Caco-2 (cell line): ENCODE measurements at regions not wholly inside any gene's neighbourhood (a gene's known extent, or its start where the extent isn't known, plus 50 kb on each side); places are given as distances from the start of the nearest gene placed in this dataset.

Source experiments
- BruUV-seq: library from RNA; stranded (reverse); fragments of 400-500 nt; replicated peaks from 2 replicates; lab custom pipeline; 2021; lab: Mats Ljungman, UMichigan
- CTCF ChIA-PET: fragments of 300-600 bp; sonication (Branson Sonifier 250); formaldehyde crosslinking; loops from one replicate; lab custom pipeline; 2022; ENCODE audit warnings: antibody characterized with exemption; lab: Charles Lee
- POLR2A ChIA-PET: fragments of 300-600 bp; sonication (Branson Sonifier 250); formaldehyde crosslinking; loops from one replicate; lab custom pipeline; 2022; ENCODE audit warnings: antibody characterized with exemption; lab: Charles Lee
- DNase-seq, 2 experiments: peaks; one replicate each; pipeline versions ENCODE4 v3.0.0 to v3.0.0-alpha.2; 2020 to 2022
- H3K27me3 ChIP-seq: replicated peaks from 2 replicates; pipeline ENCODE4 v1.6.0; 2011; ENCODE audit warnings: low read length; ENCODE audit not compliant: control insufficient read depth, insufficient read depth
- H3K36me3 ChIP-seq: 2 replicates; pipeline ENCODE4 v1.5.1; 2011; ENCODE audit warnings: low read length; ENCODE audit not compliant: control insufficient read depth, insufficient read depth
- H3K4me1 ChIP-seq: fragments of 250-450 bp; sonication (Bioruptor Pico); 2 replicates; pipeline ENCODE4 v1.5.1; 2020; ENCODE audit warnings: mild to moderate bottlenecking
- H3K4me3 ChIP-seq: 2 replicates; pipeline ENCODE4 v1.5.1; 2011; ENCODE audit warnings: low read depth, mild to moderate bottlenecking, control low read depth, low read length
- H3K9me3 ChIP-seq: fragments of 250-450 bp; sonication (Bioruptor Pico); 2 replicates; pipeline ENCODE4 v1.5.1; 2020; ENCODE audit warnings: mild to moderate bottlenecking, moderate library complexity
- H3K27ac Mint-ChIP-seq: one replicate; pipeline ENCODE4 v1.8.0; 2022; ENCODE audit warnings: mixed read lengths; ENCODE audit not compliant: unreplicated experiment
- H3K27me3 Mint-ChIP-seq: one replicate; pipeline ENCODE4 v1.8.0; 2022; ENCODE audit warnings: mixed read lengths; ENCODE audit not compliant: insufficient read depth, unreplicated experiment
- H3K36me3 Mint-ChIP-seq: one replicate; pipeline ENCODE4 v1.8.0; 2022; ENCODE audit warnings: mild to moderate bottlenecking, mixed read lengths; ENCODE audit not compliant: insufficient read depth, unreplicated experiment
- H3K4me1 Mint-ChIP-seq: one replicate; pipeline ENCODE4 v1.8.0; 2022; ENCODE audit warnings: low read depth, mixed read lengths; ENCODE audit not compliant: unreplicated experiment
- H3K4me3 Mint-ChIP-seq: one replicate; pipeline ENCODE4 v1.8.0; 2022; ENCODE audit warnings: mild to moderate bottlenecking, moderate library complexity, mixed read lengths; ENCODE audit not compliant: unreplicated experiment
- H3K9me3 Mint-ChIP-seq: one replicate; pipeline ENCODE4 v1.8.0; 2022; ENCODE audit warnings: mixed read lengths; ENCODE audit not compliant: unreplicated experiment
- CTCF ChIP-seq, 2 experiments: fragments of 200-600 bp in 1 of 2; IDR thresholded peaks; 1 replicate in 1 of 2; 2 replicates in 1 of 2; pipeline versions ENCODE4 v1.5.1 to v1.8.0; 2011 to 2022; ENCODE audit warnings: antibody characterized with exemption in 1 of 2, control low read depth in 1 of 2, inconsistent platforms in 1 of 2, low read depth in 1 of 2, low read length in 1 of 2, mild to moderate bottlenecking in 1 of 2, moderate library complexity in 1 of 2; ENCODE audit not compliant: insufficient read depth in 1 of 2, severe bottlenecking in 1 of 2, unreplicated experiment in 1 of 2
- intact Hi-C: fragments of 100-400 bp; cut with micrococcal nuclease; formaldehyde crosslinking; loops from one replicate; pipeline ENCODE4 v1.10.0; 2022; ENCODE audit not compliant: unreplicated experiment

GRCh38 chr1:78274814-78275213 is 216.0 kb upstream of the PTGFR start:
- Histone ChIP-seq H3K4me1 (no peaks in the 10 kb centered on the region), H3K36me3 (no peaks in the 10 kb centered on the region), H3K9me3 (no peaks in the 10 kb centered on the region), H3K4me3 (no peak overlapping the region), H3K27me3 (no peaks in the 10 kb centered on the region)
- no peak overlapping the region for H3K4me3 Mint-ChIP-seq
- no peak overlapping the region for H3K27ac Mint-ChIP-seq
- POLR2A ChIA-PET: no interaction called here
- DNase-seq: no peak
- intact Hi-C loops: no loop called here
- CTCF ChIA-PET: no interaction called here
- no peak for TF ChIP-seq CTCF (IDR thresholded peaks at IDR 0.05; ENCODE audit: insufficient read depth in 1 of 2, low read depth in 1 of 2, low read length in 1 of 2, severe bottlenecking in 1 of 2, unreplicated experiment in 1 of 2)
- BruUV-seq: no TSS peak
- no peaks in the 10 kb centered on the region for H3K9me3 Mint-ChIP-seq
- H3K36me3 Mint-ChIP-seq: no peaks in the 10 kb centered on the region
- peaks cover 5% of the 10 kb centered on the region for H3K27me3 Mint-ChIP-seq
- peaks cover 4% of the 10 kb centered on the region for H3K4me1 Mint-ChIP-seq

GRCh38 chr1:78275456-78275855 is 215.3 kb upstream of the PTGFR start:
- Mint-ChIP-seq H3K27me3 (peaks cover 5% of the 10 kb centered on the region), H3K4me1 (peaks cover 4% of the 10 kb centered on the region), H3K27ac (no peak overlapping the region), H3K36me3 (no peaks in the 10 kb centered on the region), H3K9me3 (no peaks in the 10 kb centered on the region), H3K4me3 (no peak overlapping the region)
- Histone ChIP-seq H3K36me3 (no peaks in the 10 kb centered on the region), H3K4me3 (no peak overlapping the region), H3K9me3 (no peaks in the 10 kb centered on the region), H3K4me1 (no peaks in the 10 kb centered on the region), H3K27me3 (no peaks in the 10 kb centered on the region)
- DNase-seq: no peak
- intact Hi-C loops: no loop called here
- no TSS peak for BruUV-seq
- CTCF ChIA-PET: no interaction called here
- POLR2A ChIA-PET: no interaction called here
- TF ChIP-seq CTCF (IDR thresholded peaks at IDR 0.05; ENCODE audit: insufficient read depth in 1 of 2, low read depth in 1 of 2, low read length in 1 of 2, severe bottlenecking in 1 of 2, unreplicated experiment in 1 of 2): no peak

- H3K36me3 Mint-ChIP-seq: no peaks in the 10 kb centered on the region
- H3K9me3 Mint-ChIP-seq: no peaks in the 10 kb centered on the region
- H3K4me1 Mint-ChIP-seq: peaks cover 4% of the 10 kb centered on the region
- H3K27me3 Mint-ChIP-seq: peaks cover 5% of the 10 kb centered on the region
- no peak overlapping the region for H3K4me3 ChIP-seq
- POLR2A ChIA-PET: no interaction called here
- TF ChIP-seq CTCF (IDR thresholded peaks at IDR 0.05; ENCODE audit: insufficient read depth in 1 of 2, low read depth in 1 of 2, low read length in 1 of 2, severe bottlenecking in 1 of 2, unreplicated experiment in 1 of 2): no peak
- no peak overlapping the region for H3K27ac Mint-ChIP-seq
- H3K4me3 Mint-ChIP-seq: no peak overlapping the region
- CTCF ChIA-PET: no interaction called here
- no peaks in the 10 kb centered on the region for H3K27me3 ChIP-seq
- no peak for DNase-seq
- BruUV-seq: no TSS peak
- H3K36me3 ChIP-seq: no peaks in the 10 kb centered on the region
- no peaks in the 10 kb centered on the region for H3K4me1 ChIP-seq
- H3K9me3 ChIP-seq: no peaks in the 10 kb centered on the region
- intact Hi-C loops: no loop called here
These were observed 214.7 kb upstream of the PTGFR start for GRCh38 chr1:78275906-78276685.
